ENCODE measurements at regions not wholly inside any gene's neighbourhood (a gene's known extent, or its start where the extent isn't known, plus 50 kb on each side); places are given as distances from the start of the nearest gene placed in this dataset.

- no peaks in the 10 kb centered on the region for H3K36me3 ChIP-seq (ENCODE audit: low read depth)
- ATAC-seq = no peak
- TF ChIP-seq, protein P1, sequence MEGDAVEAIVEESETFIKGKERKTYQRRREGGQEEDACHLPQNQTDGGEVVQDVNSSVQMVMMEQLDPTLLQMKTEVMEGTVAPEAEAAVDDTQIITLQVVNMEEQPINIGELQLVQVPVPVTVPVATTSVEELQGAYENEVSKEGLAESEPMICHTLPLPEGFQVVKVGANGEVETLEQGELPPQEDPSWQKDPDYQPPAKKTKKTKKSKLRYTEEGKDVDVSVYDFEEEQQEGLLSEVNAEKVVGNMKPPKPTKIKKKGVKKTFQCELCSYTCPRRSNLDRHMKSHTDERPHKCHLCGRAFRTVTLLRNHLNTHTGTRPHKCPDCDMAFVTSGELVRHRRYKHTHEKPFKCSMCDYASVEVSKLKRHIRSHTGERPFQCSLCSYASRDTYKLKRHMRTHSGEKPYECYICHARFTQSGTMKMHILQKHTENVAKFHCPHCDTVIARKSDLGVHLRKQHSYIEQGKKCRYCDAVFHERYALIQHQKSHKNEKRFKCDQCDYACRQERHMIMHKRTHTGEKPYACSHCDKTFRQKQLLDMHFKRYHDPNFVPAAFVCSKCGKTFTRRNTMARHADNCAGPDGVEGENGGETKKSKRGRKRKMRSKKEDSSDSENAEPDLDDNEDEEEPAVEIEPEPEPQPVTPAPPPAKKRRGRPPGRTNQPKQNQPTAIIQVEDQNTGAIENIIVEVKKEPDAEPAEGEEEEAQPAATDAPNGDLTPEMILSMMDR (IDR thresholded peaks at IDR 0.05) = no peak
- H3K4me3 ChIP-seq = no peak overlapping the region
- no peaks in the 10 kb centered on the region for H3K4me1 ChIP-seq (ENCODE audit: low read depth)
- H3K9me3 ChIP-seq = peaks cover 17% of the 10 kb centered on the region
- no peak for DNase-seq
- intact Hi-C loops (cut with DNase I, micrococcal nuclease) = no loop called here
Measured at GRCh38 chr2:188833331-188833730, 140.8 kb upstream of the COL3A1 start.

- Histone ChIP-seq H3K36me3 (ENCODE audit: low read depth) (no peaks in the 10 kb centered on the region), H3K9me3 (peaks cover 22% of the 10 kb centered on the region), H3K4me3 (no peak overlapping the region), H3K4me1 (ENCODE audit: low read depth) (no peaks in the 10 kb centered on the region)
- intact Hi-C loops (cut with DNase I, micrococcal nuclease) = no loop called here
- no peak for DNase-seq
- TF ChIP-seq, protein P1 (IDR thresholded peaks at IDR 0.05) = no peak
- ATAC-seq = no peak
Measured at GRCh38 chr2:188833799-188834198, 140.4 kb upstream of the COL3A1 start.

GRCh38 chr2:188835006-188835405 lies 139.2 kb upstream of the COL3A1 start:
- no peak overlapping the region for H3K4me3 ChIP-seq
- no peak for DNase-seq
- H3K9me3 ChIP-seq = peaks cover 28% of the 10 kb centered on the region
- intact Hi-C loops (cut with DNase I, micrococcal nuclease) = no loop called here
- ATAC-seq = no peak
- TF ChIP-seq, protein P1 (IDR thresholded peaks at IDR 0.05) = no peak
- H3K4me1 ChIP-seq (ENCODE audit: low read depth) = no peaks in the 10 kb centered on the region
- H3K36me3 ChIP-seq (ENCODE audit: low read depth) = no peaks in the 10 kb centered on the region

- TF ChIP-seq, protein P1 (IDR thresholded peaks at IDR 0.05) = no peak
- no peaks in the 10 kb centered on the region for H3K4me1 ChIP-seq (ENCODE audit: low read depth)
- no peak for DNase-seq
- intact Hi-C loops (cut with DNase I, micrococcal nuclease) = no loop called here
- no peak for ATAC-seq
- H3K36me3 ChIP-seq (ENCODE audit: low read depth) = no peaks in the 10 kb centered on the region
- no peak overlapping the region for H3K4me3 ChIP-seq
- peaks cover 26% of the 10 kb centered on the region for H3K9me3 ChIP-seq
Measured at GRCh38 chr2:188835821-188836220, 138.4 kb upstream of the COL3A1 start.

GRCh38 chr2:188845692-188846091 lies 128.5 kb upstream of the COL3A1 start:
- Histone ChIP-seq H3K4me3 (no peak overlapping the region), H3K36me3 (ENCODE audit: low read depth) (no peaks in the 10 kb centered on the region), H3K9me3 (peaks cover 6% of the 10 kb centered on the region), H3K4me1 (ENCODE audit: low read depth) (no peaks in the 10 kb centered on the region)
- ATAC-seq (no peak), DNase-seq (no peak)
- intact Hi-C loops (cut with DNase I, micrococcal nuclease) = no loop called here
- TF ChIP-seq, protein P1 (IDR thresholded peaks at IDR 0.05) = no peak

DNA sequence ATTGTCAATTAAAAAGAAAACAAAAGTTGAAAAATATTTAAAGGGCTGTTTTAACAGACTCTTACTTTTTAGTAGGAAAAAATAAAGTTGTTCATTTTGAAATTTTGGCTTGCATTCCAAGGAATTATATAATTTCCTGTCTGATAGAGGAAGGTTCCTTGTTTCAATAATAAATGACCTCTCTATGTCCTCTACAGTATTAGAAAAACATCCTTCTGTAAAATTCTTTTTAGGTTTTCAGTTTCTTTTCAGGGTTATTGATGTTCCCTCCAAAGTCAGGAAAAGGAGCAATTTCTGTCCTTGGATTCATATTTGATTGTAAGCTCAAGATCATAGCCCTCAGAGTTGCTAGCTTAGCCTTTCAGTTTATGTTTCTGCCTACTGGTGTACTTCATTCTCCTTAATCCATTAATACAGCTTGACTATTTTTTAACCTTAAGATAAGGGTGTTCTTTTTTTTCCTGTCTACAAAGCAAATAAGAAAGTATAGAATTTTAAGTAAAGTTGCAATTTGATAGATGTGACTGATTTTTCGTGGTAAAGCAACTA lies 125.2 kb upstream of the COL3A1 start:
- no peak overlapping the region for H3K4me3 ChIP-seq
- no peaks in the 10 kb centered on the region for H3K9me3 ChIP-seq
- intact Hi-C loops (cut with DNase I, micrococcal nuclease) = no loop called here
- no peak for ATAC-seq
- no peaks in the 10 kb centered on the region for H3K4me1 ChIP-seq (ENCODE audit: low read depth)
- no peaks in the 10 kb centered on the region for H3K36me3 ChIP-seq (ENCODE audit: low read depth)
- DNase-seq = no peak
- TF ChIP-seq, protein P1 (IDR thresholded peaks at IDR 0.05) = no peak
